Liver (tissue), 8 donors: ENCODE measurements at regions not wholly inside any gene's neighbourhood (a gene's known extent, or its start where the extent isn't known, plus 50 kb on each side); places are given as distances from the start of the nearest gene placed in this dataset.

Experiments used
- DNase-seq: peaks from one replicate; pipeline ENCODE4 v3.0.0-alpha.2; 2017; ENCODE audit warnings: low spot score
- H3K27ac ChIP-seq, 2 donors: one replicate each; pipeline ENCODE4 v1.7.0; 2013; ENCODE audit warnings: inconsistent platforms in 2 of 2, low read length in 2 of 2, control low read depth in 1 of 2, low read depth in 1 of 2, mild to moderate bottlenecking in 1 of 2
- H3K27me3 ChIP-seq, 4 donors: one replicate each; pipeline versions ENCODE4 v1.6.1 to v1.7.0; 2013; ENCODE audit warnings: low read length in 3 of 4, inconsistent platforms in 1 of 4, mild to moderate bottlenecking in 1 of 4, moderate library complexity in 1 of 4; ENCODE audit not compliant: control insufficient read depth in 4 of 4, insufficient read depth in 4 of 4
- H3K36me3 ChIP-seq, 4 donors: one replicate each; pipeline versions ENCODE4 v1.6.1 to v1.7.0; 2013; ENCODE audit warnings: low read length in 3 of 4, mild to moderate bottlenecking in 3 of 4, low read depth in 1 of 4, moderate library complexity in 1 of 4; ENCODE audit not compliant: control insufficient read depth in 4 of 4, insufficient read depth in 3 of 4
- H3K4me1 ChIP-seq, 4 donors: one replicate each; pipeline versions ENCODE4 v1.6.1 to v1.7.0; 2013; ENCODE audit warnings: low read length in 3 of 4, mild to moderate bottlenecking in 3 of 4, moderate library complexity in 1 of 4; ENCODE audit not compliant: control insufficient read depth in 4 of 4, insufficient read depth in 4 of 4
- H3K4me3 ChIP-seq, 3 donors: one replicate each; pipeline versions ENCODE4 v1.6.1 to v1.7.0; 2013; ENCODE audit warnings: low read length in 3 of 3, control low read depth in 1 of 3, low read depth in 1 of 3, mild to moderate bottlenecking in 1 of 3
- H3K9ac ChIP-seq, 2 donors: one replicate each; pipeline ENCODE4 v1.7.0; 2013; ENCODE audit warnings: low read length in 2 of 2, mild to moderate bottlenecking in 2 of 2, moderate library complexity in 2 of 2, control low read depth in 1 of 2, low read depth in 1 of 2
- H3K9me3 ChIP-seq, 4 donors: one replicate each; pipeline versions ENCODE4 v1.6.1 to v1.7.0; 2013; ENCODE audit warnings: low read length in 3 of 4; ENCODE audit not compliant: control insufficient read depth in 4 of 4
- ATF3 ChIP-seq: IDR thresholded peaks from 2 replicates; pipeline ENCODE4 v1.6.1; 2016; ENCODE audit warnings: antibody characterized with exemption
- CTCF ChIP-seq: fragments of 150-350 bp; IDR thresholded peaks from 2 replicates; pipeline ENCODE4 v1.5.1; 2017; ENCODE audit warnings: improper control_type of control experiment, low read depth, low read length; ENCODE audit not compliant: missing input control
- EGR1 ChIP-seq, 2 donors: IDR thresholded peaks; 2 replicates each; pipeline ENCODE4 v1.6.1; 2016 to 2018; ENCODE audit warnings: antibody characterized with exemption in 2 of 2, low read depth in 2 of 2
- FOXA1 ChIP-seq: IDR thresholded peaks from 2 replicates; pipeline ENCODE4 v1.6.1; 2016; ENCODE audit warnings: antibody characterized with exemption
- FOXA2 ChIP-seq: IDR thresholded peaks from 2 replicates; pipeline ENCODE4 v1.6.1; 2016; ENCODE audit warnings: antibody characterized with exemption
- HNF4A ChIP-seq, 2 donors: conservative IDR thresholded peaks; 2 replicates each; pipeline ENCODE4 v1.6.1; 2016; ENCODE audit warnings: antibody characterized with exemption in 2 of 2, mild to moderate bottlenecking in 2 of 2
- HNF4G ChIP-seq: IDR thresholded peaks from 2 replicates; pipeline ENCODE4 v1.6.1; 2016; ENCODE audit warnings: antibody characterized with exemption
- JUND ChIP-seq, 2 donors: IDR thresholded peaks; 2 replicates each; pipeline ENCODE4 v1.6.1; 2016; ENCODE audit warnings: antibody characterized with exemption in 2 of 2
- RAD21 ChIP-seq, 2 donors: IDR thresholded peaks; 2 replicates each; pipeline ENCODE4 v1.6.1; 2016; ENCODE audit warnings: antibody characterized with exemption in 2 of 2, mild to moderate bottlenecking in 2 of 2
- REST ChIP-seq: IDR thresholded peaks from 2 replicates; pipeline ENCODE4 v1.6.1; 2016; ENCODE audit warnings: antibody characterized with exemption, mild to moderate bottlenecking
- RXRA ChIP-seq, 2 donors: IDR thresholded peaks; 2 replicates each; pipeline ENCODE4 v1.6.1; 2017 to 2018; ENCODE audit warnings: antibody characterized with exemption in 2 of 2, mild to moderate bottlenecking in 1 of 2
- SP1 ChIP-seq: IDR thresholded peaks from 2 replicates; pipeline ENCODE4 v1.6.1; 2018; ENCODE audit warnings: antibody characterized with exemption, mild to moderate bottlenecking
- TAF1 ChIP-seq: conservative IDR thresholded peaks from 2 replicates; pipeline ENCODE4 v1.6.1; 2016; ENCODE audit warnings: antibody characterized with exemption, mild to moderate bottlenecking
- WGBS: extraction: QIAGEN DNeasy Blood & Tissue Kit; methylation state at CpG from one replicate; pipeline ENCODE4 v1.1.7; 2013; 5-methylcytosine and 5-hydroxymethylcytosine counted together
- TF ChIP-seq, protein P1 (sequence below): IDR thresholded peaks from 2 replicates; pipeline ENCODE4 v1.6.1; 2016; ENCODE audit warnings: antibody characterized with exemption
- donor health status: healthy.
- donor health status: healthy.
- donor health status: healthy.
- donor health status: healthy.
- donor health status: healthy.

DNA sequence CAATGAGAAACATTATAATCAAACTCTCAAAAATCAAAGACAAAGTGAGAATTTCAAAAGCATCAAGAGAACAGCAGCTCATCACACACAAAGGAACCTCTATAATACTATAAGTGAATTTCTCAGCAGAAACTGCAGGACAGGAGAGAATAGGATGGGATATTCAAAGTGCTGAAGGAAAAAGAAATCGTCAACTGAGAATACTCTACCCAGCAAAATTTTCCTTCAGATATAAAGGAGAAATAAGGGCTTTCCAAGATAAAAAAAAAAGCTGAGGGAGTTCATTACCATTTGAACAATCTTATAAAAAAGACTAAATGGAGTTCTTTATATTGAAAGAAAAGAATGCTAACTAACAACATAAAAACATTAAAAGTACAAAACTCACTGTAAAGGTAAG is 481.1 kb downstream of the TLE4 start:
- Histone ChIP-seq H3K36me3 (no peaks in the 10 kb centered on the region), H3K9ac (no peak overlapping the region), H3K27ac (no peak overlapping the region), H3K27me3 (no peaks in the 10 kb centered on the region), H3K9me3 (peaks cover 0 to 8% (median 3%) of the 10 kb centered on the region in 4 donors), H3K4me1 (no peaks in the 10 kb centered on the region), H3K4me3 (no peak overlapping the region)
- TF ChIP-seq RAD21 (IDR thresholded peaks at IDR 0.05) (no peak), CTCF (no peak), FOXA2 (no peak), HNF4A (conservative IDR thresholded peaks at IDR 0.05) (no peak), SP1 (no peak), EGR1 (IDR thresholded peaks at IDR 0.05; ENCODE audit: low read depth in 2 of 2) (no peak), ATF3 (no peak), RXRA (IDR thresholded peaks at IDR 0.05) (no peak), TAF1 (no peak)
- DNase-seq, result no peak
- WGBS, result 84% methylated on average over 1 of the region's 1 CpG

- H3K9ac ChIP-seq, result no peak overlapping the region
- peaks cover 0 to 5% (median 2%) of the 10 kb centered on the region in 4 donors for H3K9me3 ChIP-seq
- H3K4me3 ChIP-seq, result no peak overlapping the region
- no peaks in the 10 kb centered on the region for H3K4me1 ChIP-seq
- H3K27me3 ChIP-seq, result no peaks in the 10 kb centered on the region
- H3K36me3 ChIP-seq, result no peaks in the 10 kb centered on the region
- no peak for DNase-seq
- 58% methylated on average over 2 of the region's 2 CpGs for WGBS
- no peak overlapping the region for H3K27ac ChIP-seq
- TF ChIP-seq FOXA2 (no peak), HNF4A (conservative IDR thresholded peaks at IDR 0.05) (no peak), HNF4G (no peak), RXRA (IDR thresholded peaks at IDR 0.05) (no peak), REST (no peak), FOXA1 (no peak), JUND (IDR thresholded peaks at IDR 0.05) (no peak), ATF3 (no peak)
- TF ChIP-seq, protein P1, sequence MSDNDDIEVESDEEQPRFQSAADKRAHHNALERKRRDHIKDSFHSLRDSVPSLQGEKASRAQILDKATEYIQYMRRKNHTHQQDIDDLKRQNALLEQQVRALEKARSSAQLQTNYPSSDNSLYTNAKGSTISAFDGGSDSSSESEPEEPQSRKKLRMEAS, result no peak
Observed at GRCh38 chr9:80049096-80049782, 477.5 kb downstream of the TLE4 start.
